GM12875 (cell line): ENCODE measurements at regions not wholly inside any gene's neighbourhood (a gene's known extent, or its start where the extent isn't known, plus 50 kb on each side); places are given as distances from the start of the nearest gene placed in this dataset.

Source experiments
- H3K4me3 ChIP-seq: one replicate; pipeline ENCODE4 v1.5.1; 2011; ENCODE audit warnings: low read depth, low read length, control low read depth
- CTCF ChIP-seq: IDR thresholded peaks from 2 replicates; pipeline ENCODE4 v1.5.1; 2011; ENCODE audit warnings: low read depth, mild to moderate bottlenecking, control low read depth, inconsistent platforms, low read length, moderate library complexity, borderline replicate concordance; ENCODE audit not compliant: insufficient read depth

- TF ChIP-seq CTCF: no peak
- H3K4me3 ChIP-seq: no peak overlapping the region
These were observed 195.4 kb upstream of the PGRMC2 start for GRCh38 chr4:128483041-128483440.

GRCh38 chr4:128481752-128482480 is 194.3 kb upstream of the PGRMC2 start:
- no peak overlapping the region for H3K4me3 ChIP-seq
- TF ChIP-seq CTCF: no peak

- H3K4me3 ChIP-seq: no peak overlapping the region
- TF ChIP-seq CTCF: no peak
These were observed 193.3 kb upstream of the PGRMC2 start for GRCh38 chr4:128480945-128481344.

- no peak for TF ChIP-seq CTCF
- no peak overlapping the region for H3K4me3 ChIP-seq
These were observed 189.9 kb upstream of the PGRMC2 start for GRCh38 chr4:128477540-128477939.

GRCh38 chr4:128475597-128475996 is 188.0 kb upstream of the PGRMC2 start:
- TF ChIP-seq CTCF: no peak
- no peak overlapping the region for H3K4me3 ChIP-seq

- H3K4me3 ChIP-seq: no peak overlapping the region
- no peak for TF ChIP-seq CTCF
These were observed 184.0 kb upstream of the PGRMC2 start for GRCh38 chr4:128471576-128471975.

GRCh38 chr4:128470492-128471053 is 183.0 kb upstream of the PGRMC2 start:
- H3K4me3 ChIP-seq: no peak overlapping the region

More at GRCh38 chr4:128470492-128471053, 183.0 kb upstream of the PGRMC2 start:
- no peak for TF ChIP-seq CTCF
